ENCODE measurements at regions not wholly inside any gene's neighbourhood (a gene's known extent, or its start where the extent isn't known, plus 50 kb on each side); places are given as distances from the start of the nearest gene placed in this dataset.
"Not testable (repeated sequence)": the region's sequence is repeated elsewhere in the genome, so short reads cannot be mapped to it uniquely, and the experiment has no call there.

- H3K4me3 ChIP-seq (ENCODE audit: low read depth, low read length): no peak overlapping the region
- peaks cover 1% of the 10 kb centered on the region for H3K9me3 ChIP-seq (ENCODE audit: control insufficient read depth, insufficient read depth, low read length)
- WGBS (ENCODE audit: insufficient coverage): no CpG with 5 or more reads among the region's 1 CpG
- H3K27me3 ChIP-seq (ENCODE audit: control insufficient read depth, insufficient read depth, low read length): no peaks in the 10 kb centered on the region
- H3K27ac ChIP-seq (ENCODE audit: low read depth, low read length): no peak overlapping the region
- no peaks in the 10 kb centered on the region for H3K36me3 ChIP-seq (ENCODE audit: control insufficient read depth, insufficient read depth, low read length)
- no peaks in the 10 kb centered on the region for H3K4me1 ChIP-seq (ENCODE audit: control insufficient read depth, insufficient read depth, low read length)
- no peak for DNase-seq (ENCODE audit: low read depth in 4 of 6, low spot score in 6 of 6)
These were observed 748.6 kb downstream of the STPG2 start for GRCh38 chr4:97394653-97395052.

- Histone ChIP-seq H3K27ac (ENCODE audit: low read depth, low read length) (no peak overlapping the region), H3K27me3 (ENCODE audit: control insufficient read depth, insufficient read depth, low read length) (no peaks in the 10 kb centered on the region), H3K4me3 (ENCODE audit: low read depth, low read length) (no peak overlapping the region), H3K9me3 (ENCODE audit: control insufficient read depth, insufficient read depth, low read length) (peaks cover 1% of the 10 kb centered on the region), H3K4me1 (ENCODE audit: control insufficient read depth, insufficient read depth, low read length) (no peaks in the 10 kb centered on the region), H3K36me3 (ENCODE audit: control insufficient read depth, insufficient read depth, low read length) (no peaks in the 10 kb centered on the region)
- DNase-seq (ENCODE audit: low read depth in 4 of 6, low spot score in 6 of 6): peak in 2 of 6 donors; percentile 17 to 68
- 6% methylated on average over 3 of the region's 3 CpGs for WGBS (ENCODE audit: insufficient coverage)
These were observed 747.2 kb downstream of the STPG2 start for GRCh38 chr4:97396097-97396496.

GRCh38 chr4:97396605-97397004 lies 746.7 kb downstream of the STPG2 start:
- peaks cover 1% of the 10 kb centered on the region for H3K9me3 ChIP-seq (ENCODE audit: control insufficient read depth, insufficient read depth, low read length)
- no peak overlapping the region for H3K4me3 ChIP-seq (ENCODE audit: low read depth, low read length)
- no peaks in the 10 kb centered on the region for H3K27me3 ChIP-seq (ENCODE audit: control insufficient read depth, insufficient read depth, low read length)
- peak in 1 of 6 donors; percentile 10 for DNase-seq (ENCODE audit: low read depth in 4 of 6, low spot score in 6 of 6)
- H3K36me3 ChIP-seq (ENCODE audit: control insufficient read depth, insufficient read depth, low read length): no peaks in the 10 kb centered on the region
- no CpG with 5 or more reads among the region's 1 CpG for WGBS (ENCODE audit: insufficient coverage)
- H3K27ac ChIP-seq (ENCODE audit: low read depth, low read length): no peak overlapping the region
- no peaks in the 10 kb centered on the region for H3K4me1 ChIP-seq (ENCODE audit: control insufficient read depth, insufficient read depth, low read length)

- no CpG with 5 or more reads among the region's 5 CpGs for WGBS (ENCODE audit: insufficient coverage)
- no peak for DNase-seq (ENCODE audit: low read depth in 4 of 6, low spot score in 6 of 6)
- no peaks in the 10 kb centered on the region for H3K36me3 ChIP-seq (ENCODE audit: control insufficient read depth, insufficient read depth, low read length)
- H3K4me1 ChIP-seq (ENCODE audit: control insufficient read depth, insufficient read depth, low read length): no peaks in the 10 kb centered on the region
- H3K27ac ChIP-seq (ENCODE audit: low read depth, low read length): no peak overlapping the region
- H3K9me3 ChIP-seq (ENCODE audit: control insufficient read depth, insufficient read depth, low read length): no peaks in the 10 kb centered on the region
- H3K27me3 ChIP-seq (ENCODE audit: control insufficient read depth, insufficient read depth, low read length): no peaks in the 10 kb centered on the region
- no peak overlapping the region for H3K4me3 ChIP-seq (ENCODE audit: low read depth, low read length)
These were observed 738.3 kb downstream of the STPG2 start for GRCh38 chr4:97404876-97405523.

- Histone ChIP-seq H3K36me3 (ENCODE audit: control insufficient read depth, insufficient read depth, low read length) (no peaks in the 10 kb centered on the region), H3K4me1 (ENCODE audit: control insufficient read depth, insufficient read depth, low read length) (no peaks in the 10 kb centered on the region), H3K27me3 (ENCODE audit: control insufficient read depth, insufficient read depth, low read length) (no peaks in the 10 kb centered on the region), H3K27ac (ENCODE audit: low read depth, low read length) (no peak overlapping the region), H3K4me3 (ENCODE audit: low read depth, low read length) (no peak overlapping the region), H3K9me3 (ENCODE audit: control insufficient read depth, insufficient read depth, low read length) (no peaks in the 10 kb centered on the region)
- WGBS (ENCODE audit: insufficient coverage): 83% methylated on average over 1 of the region's 3 CpGs
- DNase-seq (ENCODE audit: low read depth in 4 of 6, low spot score in 6 of 6): no peak
These were observed 731.9 kb downstream of the STPG2 start for GRCh38 chr4:97411356-97411755.

- WGBS (ENCODE audit: insufficient coverage): 71% methylated on average over 1 of the region's 1 CpG
- H3K4me1 ChIP-seq (ENCODE audit: control insufficient read depth, insufficient read depth, low read length): no peaks in the 10 kb centered on the region
- DNase-seq (ENCODE audit: low read depth in 4 of 6, low spot score in 6 of 6): no peak
These were observed 730.9 kb downstream of the STPG2 start for GRCh38 chr4:97412331-97412730.

GRCh38 chr4:97414161-97414560 lies 729.1 kb downstream of the STPG2 start:
- WGBS (ENCODE audit: insufficient coverage): no CpG with 5 or more reads among the region's 4 CpGs
- no peak overlapping the region for H3K4me3 ChIP-seq (ENCODE audit: low read depth, low read length)
- H3K9me3 ChIP-seq (ENCODE audit: control insufficient read depth, insufficient read depth, low read length): no peaks in the 10 kb centered on the region

More at GRCh38 chr4:97412331-97412730, 730.9 kb downstream of the STPG2 start:
- Histone ChIP-seq H3K4me3 (ENCODE audit: low read depth, low read length) (no peak overlapping the region), H3K9me3 (ENCODE audit: control insufficient read depth, insufficient read depth, low read length) (no peaks in the 10 kb centered on the region), H3K27ac (ENCODE audit: low read depth, low read length) (no peak overlapping the region), H3K36me3 (ENCODE audit: control insufficient read depth, insufficient read depth, low read length) (no peaks in the 10 kb centered on the region), H3K27me3 (ENCODE audit: control insufficient read depth, insufficient read depth, low read length) (no peaks in the 10 kb centered on the region)

GRCh38 chr4:97432551-97432950 lies 710.7 kb downstream of the STPG2 start:
- Histone ChIP-seq H3K4me3 (ENCODE audit: low read depth, low read length) (no peak overlapping the region), H3K4me1 (ENCODE audit: control insufficient read depth, insufficient read depth, low read length) (no peaks in the 10 kb centered on the region), H3K27ac (ENCODE audit: low read depth, low read length) (no peak overlapping the region), H3K27me3 (ENCODE audit: control insufficient read depth, insufficient read depth, low read length) (no peaks in the 10 kb centered on the region), H3K9me3 (ENCODE audit: control insufficient read depth, insufficient read depth, low read length) (peaks cover 3% of the 10 kb centered on the region), H3K36me3 (ENCODE audit: control insufficient read depth, insufficient read depth, low read length) (no peaks in the 10 kb centered on the region)
- DNase-seq (ENCODE audit: low read depth in 4 of 6, low spot score in 6 of 6): no peak
- 100% methylated on average over 1 of the region's 2 CpGs for WGBS (ENCODE audit: insufficient coverage)

More at GRCh38 chr4:97414161-97414560, 729.1 kb downstream of the STPG2 start:
- no peaks in the 10 kb centered on the region for H3K4me1 ChIP-seq (ENCODE audit: control insufficient read depth, insufficient read depth, low read length)
- H3K27ac ChIP-seq (ENCODE audit: low read depth, low read length): no peak overlapping the region
- DNase-seq (ENCODE audit: low read depth in 4 of 6, low spot score in 6 of 6): no peak
- H3K36me3 ChIP-seq (ENCODE audit: control insufficient read depth, insufficient read depth, low read length): no peaks in the 10 kb centered on the region
- no peaks in the 10 kb centered on the region for H3K27me3 ChIP-seq (ENCODE audit: control insufficient read depth, insufficient read depth, low read length)

GRCh38 chr4:97437998-97438705 lies 705.1 kb downstream of the STPG2 start:
- H3K36me3 ChIP-seq (ENCODE audit: control insufficient read depth, insufficient read depth, low read length); H3K27ac ChIP-seq (ENCODE audit: low read depth, low read length); H3K4me1 ChIP-seq (ENCODE audit: control insufficient read depth, insufficient read depth, low read length); H3K9me3 ChIP-seq (ENCODE audit: control insufficient read depth, insufficient read depth, low read length); H3K4me3 ChIP-seq (ENCODE audit: low read depth, low read length); DNase-seq (ENCODE audit: low read depth in 4 of 6, low spot score in 6 of 6); H3K27me3 ChIP-seq (ENCODE audit: control insufficient read depth, insufficient read depth, low read length): not testable (repeated sequence)
- WGBS (ENCODE audit: insufficient coverage): 97% methylated on average over 21 of the region's 21 CpGs

GRCh38 chr4:97453186-97453585 lies 690.1 kb downstream of the STPG2 start:
- H3K4me3 ChIP-seq (ENCODE audit: low read depth, low read length): no peak overlapping the region
- WGBS (ENCODE audit: insufficient coverage): 88% methylated on average over 6 of the region's 6 CpGs
- H3K27ac ChIP-seq (ENCODE audit: low read depth, low read length): no peak overlapping the region
- H3K9me3 ChIP-seq (ENCODE audit: control insufficient read depth, insufficient read depth, low read length): no peaks in the 10 kb centered on the region
- no peaks in the 10 kb centered on the region for H3K27me3 ChIP-seq (ENCODE audit: control insufficient read depth, insufficient read depth, low read length)
- H3K4me1 ChIP-seq (ENCODE audit: control insufficient read depth, insufficient read depth, low read length): no peaks in the 10 kb centered on the region
- H3K36me3 ChIP-seq (ENCODE audit: control insufficient read depth, insufficient read depth, low read length): no peaks in the 10 kb centered on the region
- no peak for DNase-seq (ENCODE audit: low read depth in 4 of 6, low spot score in 6 of 6)

Data from spinal cord (tissue), 9 donors.